H9 (cell line): ENCODE measurements at regions not wholly inside any gene's neighbourhood (a gene's known extent, or its start where the extent isn't known, plus 50 kb on each side); places are given as distances from the start of the nearest gene placed in this dataset.

ENCODE experiments used
- DNase-seq: peaks from one replicate; pipeline ENCODE4 v3.0.0-alpha.2; 2017
- H2AFZ ChIP-seq: one replicate; pipeline ENCODE4 v1.6.1; 2013; ENCODE audit warnings: mild to moderate bottlenecking, low read length, control low read depth, moderate library complexity
- H2AK5ac ChIP-seq: 2 replicates; pipeline ENCODE4 v1.6.1; 2013; ENCODE audit warnings: low read length, control low read depth, mixed read lengths; ENCODE audit not compliant: insufficient read length
- H2BK120ac ChIP-seq: one replicate; pipeline ENCODE4 v1.6.1; 2013; ENCODE audit warnings: low read depth, mild to moderate bottlenecking, low read length, control low read depth, inconsistent platforms; ENCODE audit not compliant: poor library complexity, severe bottlenecking
- H2BK12ac ChIP-seq: 2 replicates; pipeline ENCODE4 v1.6.1; 2013; ENCODE audit warnings: low read length, control low read depth, mixed read lengths, low read depth; ENCODE audit not compliant: insufficient read length
- H2BK15ac ChIP-seq: 2 replicates; pipeline ENCODE4 v1.6.1; 2013; ENCODE audit warnings: low read depth, low read length, control low read depth
- H2BK20ac ChIP-seq: one replicate; pipeline ENCODE4 v1.6.1; 2013; ENCODE audit warnings: low read depth, mild to moderate bottlenecking, low read length, control low read depth, inconsistent platforms; ENCODE audit not compliant: poor library complexity, severe bottlenecking
- H2BK5ac ChIP-seq: 2 replicates; pipeline ENCODE4 v1.6.1; 2013; ENCODE audit warnings: low read length, control low read depth, mixed read lengths; ENCODE audit not compliant: insufficient read length
- H3K14ac ChIP-seq: 2 replicates; pipeline ENCODE4 v1.6.1; 2013; ENCODE audit warnings: low read length, control low read depth; ENCODE audit not compliant: insufficient read depth
- H3K18ac ChIP-seq: 2 replicates; pipeline ENCODE4 v1.6.1; 2013; ENCODE audit warnings: low read depth, mild to moderate bottlenecking, mixed read lengths, low read length, control low read depth; ENCODE audit not compliant: insufficient read length
- H3K23ac ChIP-seq: 2 replicates; pipeline ENCODE4 v1.6.1; 2013; ENCODE audit warnings: low read length, control low read depth, mixed read lengths, low read depth; ENCODE audit not compliant: insufficient read length
- H3K23me2 ChIP-seq: 2 replicates; pipeline ENCODE4 v1.6.1; 2013; ENCODE audit warnings: low read depth, mild to moderate bottlenecking, mixed read lengths, low read length, control low read depth; ENCODE audit not compliant: insufficient read length, poor library complexity, severe bottlenecking
- H3K27ac ChIP-seq: 2 replicates; pipeline ENCODE4 v1.5.1; 2013; ENCODE audit warnings: low read length, control low read depth, mixed read lengths, low read depth; ENCODE audit not compliant: insufficient read length
- H3K27me3 ChIP-seq: 2 replicates; pipeline ENCODE4 v1.6.1; 2013; ENCODE audit warnings: low read length, control low read depth, inconsistent platforms; ENCODE audit not compliant: insufficient read depth
- H3K4ac ChIP-seq: 2 replicates; pipeline ENCODE4 v1.6.1; 2013; ENCODE audit warnings: low read depth, mild to moderate bottlenecking, control low read depth, inconsistent platforms, low read length, moderate library complexity
- H3K4me1 ChIP-seq: 2 replicates; pipeline ENCODE4 v1.6.1; 2013; ENCODE audit warnings: low read length, control low read depth, inconsistent platforms; ENCODE audit not compliant: insufficient read depth
- H3K4me2 ChIP-seq: 2 replicates; pipeline ENCODE4 v1.6.1; 2013; ENCODE audit warnings: low read length, control low read depth, mixed read lengths; ENCODE audit not compliant: insufficient read length, insufficient read depth
- H3K56ac ChIP-seq: 2 replicates; pipeline ENCODE4 v1.6.1; 2013; ENCODE audit warnings: low read depth, mild to moderate bottlenecking, mixed read lengths, low read length, control low read depth; ENCODE audit not compliant: insufficient read length
- H3K79me1 ChIP-seq: 2 replicates; pipeline ENCODE4 v1.6.1; 2013; ENCODE audit warnings: low read depth, mild to moderate bottlenecking, moderate library complexity, low read length, control low read depth, inconsistent platforms; ENCODE audit not compliant: insufficient read depth, poor library complexity, severe bottlenecking
- H3K79me2 ChIP-seq: 2 replicates; pipeline ENCODE4 v1.6.1; 2013; ENCODE audit warnings: low read length, control low read depth, inconsistent platforms; ENCODE audit not compliant: insufficient read depth
- H3K9ac ChIP-seq: 2 replicates; pipeline ENCODE4 v1.6.1; 2013; ENCODE audit warnings: low read length, control low read depth, mixed read lengths; ENCODE audit not compliant: insufficient read length; ENCODE audit errors: extremely low read depth
- H3K9me3 ChIP-seq: one replicate; pipeline ENCODE4 v1.6.1; 2013; ENCODE audit warnings: low read depth, low read length, inconsistent platforms; ENCODE audit not compliant: control insufficient read depth
- H3T11ph ChIP-seq: one replicate; pipeline ENCODE4 v1.6.1; 2013; ENCODE audit warnings: mild to moderate bottlenecking, low read length, control low read depth, inconsistent platforms
- H4K20me1 ChIP-seq: one replicate; pipeline ENCODE4 v1.6.1; 2013; ENCODE audit not compliant: control insufficient read depth, insufficient read length, insufficient read depth
- H4K5ac ChIP-seq: 2 replicates; pipeline ENCODE4 v1.6.1; 2013; ENCODE audit warnings: low read depth, mild to moderate bottlenecking, mixed read lengths, low read length, control low read depth; ENCODE audit not compliant: insufficient read length
- H4K8ac ChIP-seq: replicated peaks from 2 replicates; pipeline ENCODE4 v1.6.1; 2013; ENCODE audit warnings: low read length, control low read depth, mixed read lengths, low read depth; ENCODE audit not compliant: insufficient read length
- H4K91ac ChIP-seq: 2 replicates; pipeline ENCODE4 v1.6.1; 2013; ENCODE audit warnings: low read depth, mild to moderate bottlenecking, moderate library complexity, mixed read lengths, low read length, control low read depth; ENCODE audit not compliant: insufficient read length
- H3K27ac Mint-ChIP-seq, 3 experiments: 2 replicates in 2 of 3; 3 replicates in 1 of 3; pipeline ENCODE4 v1.8.0; 2020 to 2021; ENCODE audit warnings: mixed read lengths in 3 of 3, mild to moderate bottlenecking in 1 of 3, moderate library complexity in 1 of 3
- H3K27me3 Mint-ChIP-seq: 2 replicates; pipeline ENCODE4 v1.8.0; 2021; ENCODE audit warnings: low read depth, mild to moderate bottlenecking, moderate library complexity, mixed read lengths
- H3K36me3 Mint-ChIP-seq, 3 experiments: 2 replicates in 2 of 3; 3 replicates in 1 of 3; pipeline ENCODE4 v1.8.0; 2020 to 2021; ENCODE audit warnings: low read depth in 3 of 3, mixed read lengths in 3 of 3; ENCODE audit not compliant: insufficient read depth in 1 of 3
- H3K4me1 Mint-ChIP-seq, 2 experiments: 2 replicates each; pipeline ENCODE4 v1.8.0; 2020; ENCODE audit warnings: mixed read lengths in 2 of 2
- H3K4me3 Mint-ChIP-seq, 2 experiments: 2 replicates in 1 of 2; 3 replicates in 1 of 2; pipeline ENCODE4 v1.8.0; 2020 to 2021; ENCODE audit warnings: mild to moderate bottlenecking in 2 of 2, mixed read lengths in 2 of 2, moderate library complexity in 1 of 2
- H3K9me3 Mint-ChIP-seq, 2 experiments: 2 replicates in 1 of 2; 3 replicates in 1 of 2; pipeline ENCODE4 v1.8.0; 2020; ENCODE audit warnings: mild to moderate bottlenecking in 2 of 2, mixed read lengths in 2 of 2, moderate library complexity in 1 of 2
- CTCF ChIP-seq: fragments of 200-600 bp; sonication (generic); conservative IDR thresholded peaks from 3 replicates; pipeline ENCODE4 v1.8.0; 2021; ENCODE audit warnings: antibody characterized with exemption, mild to moderate bottlenecking
- WGBS: extraction: QIAGEN DNeasy Blood & Tissue Kit; methylation state at CpG from one replicate; pipeline ENCODE4 v1.1.7; 2013; ENCODE audit warnings: missing lambda C conversion rate, low lambda C conversion rate, mixed read lengths; ENCODE audit not compliant: insufficient read length; ENCODE audit errors: extremely low coverage; 5-methylcytosine and 5-hydroxymethylcytosine counted together

GRCh38 chr10:86583983-86584382 is 62.4 kb upstream of the WAPL start:
- Histone ChIP-seq H3K4me1 (no peaks in the 10 kb centered on the region), H3K9me3 (no peaks in the 10 kb centered on the region), H3K23ac (no peak overlapping the region), H2BK5ac (no peak overlapping the region), H2AFZ (no peak overlapping the region), H2BK20ac (no peak overlapping the region), H3K18ac (no peak overlapping the region), H3K27me3 (no peaks in the 10 kb centered on the region), H3K79me1 (no peaks in the 10 kb centered on the region), H4K5ac (no peak overlapping the region), H3K79me2 (no peaks in the 10 kb centered on the region), H3K9ac (no peak overlapping the region), H2BK15ac (no peak overlapping the region), H2BK120ac (no peak overlapping the region), H4K8ac (no peak overlapping the region), H3K4me2 (no peak overlapping the region), H3K23me2 (no peaks in the 10 kb centered on the region), H3K14ac (no peak overlapping the region), H3K27ac (no peak overlapping the region), H2BK12ac (no peak overlapping the region), H3T11ph (no peak overlapping the region), H3K56ac (no peak overlapping the region), H2AK5ac (no peak overlapping the region), H4K91ac (no peak overlapping the region), H4K20me1 (no peaks in the 10 kb centered on the region), H3K4ac (no peak overlapping the region)
- no peaks in the 10 kb centered on the region; a peak in 1 of 5 replicates for H3K9me3 Mint-ChIP-seq
- TF ChIP-seq CTCF: peak; percentile 53
- WGBS: no CpG with 5 or more reads among the region's 4 CpGs
- H3K4me1 Mint-ChIP-seq: peaks cover 2% of the 10 kb centered on the region in 2 experiments; a peak in 1 of 4 replicates
- H3K27ac Mint-ChIP-seq: no peak overlapping the region
- peak; percentile 76 for DNase-seq
- peaks cover 4% of the 10 kb centered on the region for H3K27me3 Mint-ChIP-seq
- no peaks in the 10 kb centered on the region for H3K36me3 Mint-ChIP-seq
- no peak overlapping the region for H3K4me3 Mint-ChIP-seq
